ENCODE measurements at regions not wholly inside any gene's neighbourhood (a gene's known extent, or its start where the extent isn't known, plus 50 kb on each side); places are given as distances from the start of the nearest gene placed in this dataset.

GRCh38 chr2:186950694-186951093 lies 101.7 kb upstream of the ZSWIM2 start:
- intact Hi-C loops (cut with DNase I): no loop called here
- Histone ChIP-seq H3K4me3 (no peak overlapping the region), H3K27ac (no peak overlapping the region), H3K9me3 (no peaks in the 10 kb centered on the region), H3K4me1 (no peaks in the 10 kb centered on the region), H3K36me3 (no peaks in the 10 kb centered on the region), H3K27me3 (no peaks in the 10 kb centered on the region)
- no peak for TF ChIP-seq CTCF (IDR thresholded peaks at IDR 0.05)
- ATAC-seq (no peak), DNase-seq (no peak)

GRCh38 chr2:186949726-186950256 lies 100.8 kb upstream of the ZSWIM2 start:
- Histone ChIP-seq H3K36me3 (no peaks in the 10 kb centered on the region), H3K9me3 (no peaks in the 10 kb centered on the region), H3K4me3 (no peak overlapping the region), H3K27me3 (no peaks in the 10 kb centered on the region), H3K4me1 (no peaks in the 10 kb centered on the region), H3K27ac (no peak overlapping the region)
- intact Hi-C loops (cut with DNase I): no loop called here
- no peak for DNase-seq
- TF ChIP-seq CTCF (IDR thresholded peaks at IDR 0.05): no peak
- ATAC-seq: peak; percentile 63

GRCh38 chr2:186947516-186947915 lies 98.5 kb upstream of the ZSWIM2 start:
- Histone ChIP-seq H3K4me1 (no peaks in the 10 kb centered on the region), H3K4me3 (no peak overlapping the region), H3K27ac (no peak overlapping the region), H3K27me3 (no peaks in the 10 kb centered on the region), H3K9me3 (no peaks in the 10 kb centered on the region), H3K36me3 (no peaks in the 10 kb centered on the region)
- no peak for TF ChIP-seq CTCF (IDR thresholded peaks at IDR 0.05)
- intact Hi-C loops (cut with DNase I): no loop called here
- DNase-seq: no peak
- no peak for ATAC-seq

- ATAC-seq: no peak
- Histone ChIP-seq H3K27me3 (no peaks in the 10 kb centered on the region), H3K4me3 (no peak overlapping the region)
These were observed 98.0 kb upstream of the ZSWIM2 start for GRCh38 chr2:186946896-186947467.

GRCh38 chr2:186941853-186942252 lies 92.9 kb upstream of the ZSWIM2 start:
- Histone ChIP-seq H3K27me3 (no peaks in the 10 kb centered on the region), H3K27ac (no peak overlapping the region), H3K4me1 (no peaks in the 10 kb centered on the region), H3K36me3 (no peaks in the 10 kb centered on the region), H3K9me3 (no peaks in the 10 kb centered on the region), H3K4me3 (no peak overlapping the region)
- intact Hi-C loops (cut with DNase I): no loop called here
- ATAC-seq (no peak), DNase-seq (no peak)
- no peak for TF ChIP-seq CTCF (IDR thresholded peaks at IDR 0.05)

More at GRCh38 chr2:186946896-186947467, 98.0 kb upstream of the ZSWIM2 start:
- no peaks in the 10 kb centered on the region for H3K9me3 ChIP-seq
- DNase-seq: no peak
- H3K36me3 ChIP-seq: no peaks in the 10 kb centered on the region
- H3K27ac ChIP-seq: no peak overlapping the region
- H3K4me1 ChIP-seq: no peaks in the 10 kb centered on the region
- intact Hi-C loops (cut with DNase I): no loop called here
- TF ChIP-seq CTCF (IDR thresholded peaks at IDR 0.05): no peak

GRCh38 chr2:186940463-186940862 lies 91.5 kb upstream of the ZSWIM2 start:
- DNase-seq (no peak), ATAC-seq (no peak)
- no peak for TF ChIP-seq CTCF (IDR thresholded peaks at IDR 0.05)
- Histone ChIP-seq H3K4me1 (no peaks in the 10 kb centered on the region), H3K4me3 (no peak overlapping the region), H3K27ac (no peak overlapping the region), H3K36me3 (no peaks in the 10 kb centered on the region), H3K9me3 (no peaks in the 10 kb centered on the region), H3K27me3 (no peaks in the 10 kb centered on the region)
- intact Hi-C loops (cut with DNase I): no loop called here
